Mononuclear cell (primary cell): ENCODE measurements at regions not wholly inside any gene's neighbourhood (a gene's known extent, or its start where the extent isn't known, plus 50 kb on each side); places are given as distances from the start of the nearest gene placed in this dataset.
"Not testable (repeated sequence)": the region's sequence is repeated elsewhere in the genome, so short reads cannot be mapped to it uniquely, and the experiment has no call there.

Experiments
- H3K27me3 ChIP-seq: 2 replicates; pipeline ENCODE4 v1.6.0; 2011; ENCODE audit warnings: low read length, control low read depth; ENCODE audit not compliant: insufficient read depth
- H3K4me1 ChIP-seq: 2 replicates; pipeline ENCODE4 v1.5.1; 2011; ENCODE audit warnings: mild to moderate bottlenecking, low read length, control low read depth; ENCODE audit not compliant: insufficient read depth
- H3K4me3 ChIP-seq: 2 replicates; pipeline ENCODE4 v1.5.1; 2011; ENCODE audit warnings: mild to moderate bottlenecking, low read length, moderate library complexity
- H3K9me3 ChIP-seq: 2 replicates; pipeline ENCODE4 v1.5.1; 2011; ENCODE audit warnings: low read depth, mild to moderate bottlenecking, control low read depth, low read length

- H3K9me3 ChIP-seq, result no peaks in the 10 kb centered on the region
- no peak overlapping the region for H3K4me3 ChIP-seq
- H3K27me3 ChIP-seq, result no peaks in the 10 kb centered on the region
- H3K4me1 ChIP-seq, result no peaks in the 10 kb centered on the region
Measured at GRCh38 chr2:136305517-136306192, 187.7 kb upstream of the CXCR4 start.

- Histone ChIP-seq H3K9me3 (no peaks in the 10 kb centered on the region), H3K27me3 (no peaks in the 10 kb centered on the region), H3K4me1 (no peaks in the 10 kb centered on the region), H3K4me3 (no peak overlapping the region)
Measured at GRCh38 chr2:136301006-136301405, 183.1 kb upstream of the CXCR4 start.

DNA sequence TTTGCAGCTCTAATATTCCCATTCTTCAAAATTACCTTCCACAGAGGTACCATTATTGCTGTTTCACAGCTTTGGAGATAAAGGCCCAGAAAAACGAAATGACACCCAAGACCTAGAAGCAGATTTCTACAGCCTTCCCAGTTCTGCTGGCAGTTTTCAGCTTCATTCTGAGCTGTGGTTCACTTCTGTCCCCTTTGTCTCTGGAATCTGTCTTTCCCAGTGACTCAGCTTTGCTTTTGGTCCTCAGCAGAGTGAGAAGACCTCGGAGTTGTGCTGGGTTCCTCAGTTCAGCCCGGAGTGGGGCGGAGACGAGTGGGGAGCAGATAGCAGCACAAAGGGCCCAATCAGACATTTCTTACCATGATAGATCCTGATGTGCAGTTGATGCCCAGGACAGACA is 180.7 kb upstream of the CXCR4 start:
- no peaks in the 10 kb centered on the region for H3K4me1 ChIP-seq
- no peak overlapping the region for H3K4me3 ChIP-seq
- no peaks in the 10 kb centered on the region for H3K9me3 ChIP-seq
- H3K27me3 ChIP-seq, result no peaks in the 10 kb centered on the region

DNA sequence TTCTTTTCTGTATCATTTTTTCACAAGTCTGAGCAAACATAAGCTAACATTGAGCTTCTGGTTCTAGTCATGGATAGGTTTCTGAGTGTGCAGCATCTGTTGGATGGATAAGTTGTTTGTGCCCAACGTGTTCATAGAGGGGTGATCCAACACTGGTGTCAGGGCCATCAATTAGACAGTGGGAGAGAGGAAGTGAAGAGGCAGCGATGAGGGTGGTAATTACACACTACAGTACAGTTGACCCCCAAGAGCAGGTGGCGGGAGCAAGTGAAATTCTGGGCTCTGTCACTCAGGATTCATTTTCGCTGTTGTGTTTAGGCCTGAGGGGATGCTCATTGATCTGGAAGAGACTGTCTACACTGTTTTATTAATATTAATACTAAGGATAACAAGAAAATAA is 180.0 kb upstream of the CXCR4 start:
- Histone ChIP-seq H3K9me3 (no peaks in the 10 kb centered on the region), H3K4me1 (no peaks in the 10 kb centered on the region), H3K27me3 (no peaks in the 10 kb centered on the region), H3K4me3 (no peak overlapping the region)

DNA sequence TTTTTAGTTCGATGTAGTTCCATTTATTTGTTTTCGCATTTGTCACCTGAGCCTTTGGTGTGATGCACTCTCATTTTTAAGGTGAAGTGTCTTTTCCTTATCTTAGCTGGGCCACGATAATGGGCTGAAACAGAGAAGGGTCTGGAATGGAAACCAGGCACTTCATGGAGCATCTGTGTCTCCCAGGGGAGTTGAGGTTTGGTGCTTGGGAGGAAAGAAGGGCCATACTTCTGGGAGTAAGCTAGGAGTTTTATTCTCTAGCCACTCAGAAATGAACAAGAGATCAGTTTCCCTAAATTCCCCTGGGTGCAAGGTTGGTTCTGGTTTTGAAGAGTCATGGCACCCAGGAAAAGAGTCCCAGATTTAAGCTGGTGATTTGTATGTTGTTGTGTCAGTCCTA is 179.4 kb upstream of the CXCR4 start:
- Histone ChIP-seq H3K4me3 (no peak overlapping the region), H3K27me3 (no peaks in the 10 kb centered on the region), H3K9me3 (no peaks in the 10 kb centered on the region), H3K4me1 (no peaks in the 10 kb centered on the region)

GRCh38 chr2:136295168-136295567 is 177.2 kb upstream of the CXCR4 start:
- Histone ChIP-seq H3K27me3 (no peaks in the 10 kb centered on the region), H3K4me3 (no peak overlapping the region), H3K9me3 (no peaks in the 10 kb centered on the region), H3K4me1 (no peaks in the 10 kb centered on the region)

DNA sequence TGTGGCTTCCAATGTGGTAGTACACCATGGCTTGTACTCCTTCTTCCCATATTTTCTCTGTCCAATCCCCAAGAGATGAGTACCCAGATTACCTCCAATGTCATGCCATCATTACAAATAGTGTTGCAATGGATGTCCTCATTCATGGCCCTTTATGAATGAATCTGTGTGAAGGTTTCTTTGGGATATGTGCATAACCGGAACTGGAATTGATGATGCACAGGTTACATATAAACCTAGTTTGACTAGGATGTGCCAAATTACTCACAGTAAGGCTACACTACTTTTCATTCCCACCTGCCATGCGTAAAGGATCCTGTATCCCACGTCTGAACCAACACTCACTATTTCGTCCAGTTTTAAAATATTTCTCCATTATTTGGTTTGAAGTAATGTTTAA is 173.9 kb upstream of the CXCR4 start:
- no peaks in the 10 kb centered on the region for H3K27me3 ChIP-seq
- no peaks in the 10 kb centered on the region for H3K9me3 ChIP-seq
- no peak overlapping the region for H3K4me3 ChIP-seq

GRCh38 chr2:136290326-136290725 is 172.4 kb upstream of the CXCR4 start:
- Histone ChIP-seq H3K9me3 (no peaks in the 10 kb centered on the region), H3K27me3 (no peaks in the 10 kb centered on the region), H3K4me3 (no peak overlapping the region), H3K4me1 (peaks cover 3% of the 10 kb centered on the region)

More for the DNA sequence above, 173.9 kb upstream of the CXCR4 start:
- no peaks in the 10 kb centered on the region for H3K4me1 ChIP-seq

- peaks cover 15% of the 10 kb centered on the region for H3K4me1 ChIP-seq
- H3K4me3 ChIP-seq, result no peak overlapping the region
- H3K27me3 ChIP-seq, result no peaks in the 10 kb centered on the region
- no peaks in the 10 kb centered on the region for H3K9me3 ChIP-seq
Measured at GRCh38 chr2:136288249-136288648, 170.3 kb upstream of the CXCR4 start.

GRCh38 chr2:136286423-136286822 is 168.5 kb upstream of the CXCR4 start:
- Histone ChIP-seq H3K4me3 (no peak overlapping the region), H3K4me1 (peaks cover 26% of the 10 kb centered on the region), H3K9me3 (no peaks in the 10 kb centered on the region)

GRCh38 chr2:136284226-136285119 is 166.5 kb upstream of the CXCR4 start:
- H3K4me3 ChIP-seq, result no peak overlapping the region
- H3K9me3 ChIP-seq, result no peaks in the 10 kb centered on the region
- H3K27me3 ChIP-seq, result no peaks in the 10 kb centered on the region
- H3K4me1 ChIP-seq, result peaks cover 38% of the 10 kb centered on the region

More at GRCh38 chr2:136286423-136286822, 168.5 kb upstream of the CXCR4 start:
- H3K27me3 ChIP-seq, result no peaks in the 10 kb centered on the region

GRCh38 chr2:136282251-136282650 is 164.3 kb upstream of the CXCR4 start:
- no peaks in the 10 kb centered on the region for H3K27me3 ChIP-seq
- peaks cover 38% of the 10 kb centered on the region for H3K4me1 ChIP-seq
- no peak overlapping the region for H3K4me3 ChIP-seq
- no peaks in the 10 kb centered on the region for H3K9me3 ChIP-seq

GRCh38 chr2:136281281-136282114 is 163.5 kb upstream of the CXCR4 start:
- H3K27me3 ChIP-seq, result no peaks in the 10 kb centered on the region
- H3K4me3 ChIP-seq, result no peak overlapping the region
- peaks cover 38% of the 10 kb centered on the region for H3K4me1 ChIP-seq
- no peaks in the 10 kb centered on the region for H3K9me3 ChIP-seq

GRCh38 chr2:136266346-136266745 is 148.4 kb upstream of the CXCR4 start:
- not testable (repeated sequence) for H3K4me3 ChIP-seq, H3K9me3 ChIP-seq, H3K27me3 ChIP-seq, H3K4me1 ChIP-seq

GRCh38 chr2:136259551-136259950 is 141.6 kb upstream of the CXCR4 start:
- Histone ChIP-seq H3K4me3 (no peak overlapping the region), H3K4me1 (peaks cover 22% of the 10 kb centered on the region), H3K27me3 (no peaks in the 10 kb centered on the region), H3K9me3 (no peaks in the 10 kb centered on the region)
